HL-60 (cell line): ENCODE measurements at regions not wholly inside any gene's neighbourhood (a gene's known extent, or its start where the extent isn't known, plus 50 kb on each side); places are given as distances from the start of the nearest gene placed in this dataset.

Source experiments
- DNase-seq, 2 experiments: peaks; one replicate each; pipeline ENCODE4 v3.0.0-alpha.2; 2010 to 2020; ENCODE audit warnings: low read depth in 1 of 2, low spot score in 1 of 2
- H3K27ac ChIP-seq: fragments of 250-450 bp; sonication (Bioruptor Pico); replicated peaks from 2 replicates; pipeline ENCODE4 v1.5.1; 2020; ENCODE audit warnings: mild to moderate bottlenecking, moderate library complexity
- H3K27me3 ChIP-seq: fragments of 250-450 bp; sonication (Bioruptor Pico); 2 replicates; pipeline ENCODE4 v1.5.1; 2021; ENCODE audit warnings: mild to moderate bottlenecking, moderate library complexity; ENCODE audit not compliant: insufficient read depth, poor library complexity, severe bottlenecking
- H3K4me3 ChIP-seq: replicated peaks from 2 replicates; pipeline ENCODE4 v1.5.1; 2011; ENCODE audit warnings: mild to moderate bottlenecking, control low read depth, low read length; ENCODE audit not compliant: insufficient read depth
- GABPA ChIP-seq: IDR thresholded peaks from 2 replicates; pipeline ENCODE4 v1.6.1; 2012; ENCODE audit warnings: low read depth
- POLR2AphosphoS5 ChIP-seq: IDR thresholded peaks from 2 replicates; pipeline ENCODE4 v1.6.1; 2012; ENCODE audit warnings: low read depth
- SPI1 ChIP-seq: IDR thresholded peaks from 2 replicates; pipeline ENCODE4 v1.6.1; 2012; ENCODE audit warnings: low read depth, mild to moderate bottlenecking, borderline replicate concordance
- TF ChIP-seq, protein P1 (sequence below): IDR thresholded peaks from 2 replicates; pipeline ENCODE4 v1.6.1; 2012; ENCODE audit warnings: low read depth; ENCODE audit not compliant: insufficient replicate concordance
- TF ChIP-seq, protein P2 (sequence below): IDR thresholded peaks from one replicate; pipeline ENCODE4 v1.5.1; 2011; ENCODE audit warnings: low read length, control low read depth, inconsistent platforms; ENCODE audit not compliant: insufficient read depth

GRCh38 chr13:103517066-103517767 is 451.0 kb upstream of the SLC10A2 start:
- Histone ChIP-seq H3K27ac (no peak overlapping the region), H3K27me3 (no peaks in the 10 kb centered on the region), H3K4me3 (no peak overlapping the region)
- DNase-seq, result no peak
- TF ChIP-seq SPI1 (no peak), GABPA (no peak), POLR2AphosphoS5 (no peak)
- TF ChIP-seq, protein P1, sequence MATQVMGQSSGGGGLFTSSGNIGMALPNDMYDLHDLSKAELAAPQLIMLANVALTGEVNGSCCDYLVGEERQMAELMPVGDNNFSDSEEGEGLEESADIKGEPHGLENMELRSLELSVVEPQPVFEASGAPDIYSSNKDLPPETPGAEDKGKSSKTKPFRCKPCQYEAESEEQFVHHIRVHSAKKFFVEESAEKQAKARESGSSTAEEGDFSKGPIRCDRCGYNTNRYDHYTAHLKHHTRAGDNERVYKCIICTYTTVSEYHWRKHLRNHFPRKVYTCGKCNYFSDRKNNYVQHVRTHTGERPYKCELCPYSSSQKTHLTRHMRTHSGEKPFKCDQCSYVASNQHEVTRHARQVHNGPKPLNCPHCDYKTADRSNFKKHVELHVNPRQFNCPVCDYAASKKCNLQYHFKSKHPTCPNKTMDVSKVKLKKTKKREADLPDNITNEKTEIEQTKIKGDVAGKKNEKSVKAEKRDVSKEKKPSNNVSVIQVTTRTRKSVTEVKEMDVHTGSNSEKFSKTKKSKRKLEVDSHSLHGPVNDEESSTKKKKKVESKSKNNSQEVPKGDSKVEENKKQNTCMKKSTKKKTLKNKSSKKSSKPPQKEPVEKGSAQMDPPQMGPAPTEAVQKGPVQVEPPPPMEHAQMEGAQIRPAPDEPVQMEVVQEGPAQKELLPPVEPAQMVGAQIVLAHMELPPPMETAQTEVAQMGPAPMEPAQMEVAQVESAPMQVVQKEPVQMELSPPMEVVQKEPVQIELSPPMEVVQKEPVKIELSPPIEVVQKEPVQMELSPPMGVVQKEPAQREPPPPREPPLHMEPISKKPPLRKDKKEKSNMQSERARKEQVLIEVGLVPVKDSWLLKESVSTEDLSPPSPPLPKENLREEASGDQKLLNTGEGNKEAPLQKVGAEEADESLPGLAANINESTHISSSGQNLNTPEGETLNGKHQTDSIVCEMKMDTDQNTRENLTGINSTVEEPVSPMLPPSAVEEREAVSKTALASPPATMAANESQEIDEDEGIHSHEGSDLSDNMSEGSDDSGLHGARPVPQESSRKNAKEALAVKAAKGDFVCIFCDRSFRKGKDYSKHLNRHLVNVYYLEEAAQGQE, result no peak
- TF ChIP-seq, protein P2, sequence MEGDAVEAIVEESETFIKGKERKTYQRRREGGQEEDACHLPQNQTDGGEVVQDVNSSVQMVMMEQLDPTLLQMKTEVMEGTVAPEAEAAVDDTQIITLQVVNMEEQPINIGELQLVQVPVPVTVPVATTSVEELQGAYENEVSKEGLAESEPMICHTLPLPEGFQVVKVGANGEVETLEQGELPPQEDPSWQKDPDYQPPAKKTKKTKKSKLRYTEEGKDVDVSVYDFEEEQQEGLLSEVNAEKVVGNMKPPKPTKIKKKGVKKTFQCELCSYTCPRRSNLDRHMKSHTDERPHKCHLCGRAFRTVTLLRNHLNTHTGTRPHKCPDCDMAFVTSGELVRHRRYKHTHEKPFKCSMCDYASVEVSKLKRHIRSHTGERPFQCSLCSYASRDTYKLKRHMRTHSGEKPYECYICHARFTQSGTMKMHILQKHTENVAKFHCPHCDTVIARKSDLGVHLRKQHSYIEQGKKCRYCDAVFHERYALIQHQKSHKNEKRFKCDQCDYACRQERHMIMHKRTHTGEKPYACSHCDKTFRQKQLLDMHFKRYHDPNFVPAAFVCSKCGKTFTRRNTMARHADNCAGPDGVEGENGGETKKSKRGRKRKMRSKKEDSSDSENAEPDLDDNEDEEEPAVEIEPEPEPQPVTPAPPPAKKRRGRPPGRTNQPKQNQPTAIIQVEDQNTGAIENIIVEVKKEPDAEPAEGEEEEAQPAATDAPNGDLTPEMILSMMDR, result no peak

DNA sequence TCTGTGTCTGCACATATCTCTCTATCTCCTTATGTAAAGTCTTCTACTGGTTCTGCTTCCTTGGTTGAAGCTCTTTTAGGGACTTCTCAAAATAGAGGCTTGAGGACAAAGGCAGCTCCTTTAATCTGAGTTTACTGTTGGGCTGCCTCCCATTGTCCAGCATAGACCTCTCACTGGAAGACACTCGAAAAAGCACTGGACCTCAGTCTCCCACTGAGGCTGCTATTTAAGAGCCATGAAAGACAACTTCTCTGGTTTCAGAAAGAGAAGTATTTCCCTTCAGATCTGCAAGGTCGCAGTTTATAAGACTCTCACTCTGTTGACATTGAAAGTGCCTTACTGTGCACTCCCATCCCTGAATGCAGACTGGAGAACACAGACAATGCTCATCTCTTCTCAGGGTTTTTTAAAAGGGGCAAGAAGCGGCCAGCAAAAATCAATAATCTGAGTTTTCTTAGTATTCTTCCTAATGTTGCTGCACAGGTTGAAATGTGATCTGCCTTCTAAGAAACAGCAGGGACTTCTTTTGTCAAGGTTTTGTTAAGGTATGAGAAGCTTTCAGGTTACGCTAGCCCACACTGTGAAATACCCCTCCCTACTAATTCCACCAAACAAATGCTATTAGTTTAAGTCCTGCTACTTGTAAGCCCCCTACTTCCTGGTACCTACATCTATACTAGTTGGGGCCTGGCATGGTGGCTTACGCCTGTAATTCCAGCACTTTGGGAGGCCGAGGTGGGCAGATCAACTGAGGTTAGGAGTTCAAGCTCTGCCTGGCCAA is 450.0 kb upstream of the SLC10A2 start:
- no peak for DNase-seq
- H3K27ac ChIP-seq, result no peak overlapping the region
- H3K4me3 ChIP-seq, result no peak overlapping the region
- no peaks in the 10 kb centered on the region for H3K27me3 ChIP-seq
- TF ChIP-seq POLR2AphosphoS5 (no peak), SPI1 (no peak), GABPA (no peak)
- TF ChIP-seq, protein P1, result no peak
- TF ChIP-seq, protein P2, result no peak

DNA sequence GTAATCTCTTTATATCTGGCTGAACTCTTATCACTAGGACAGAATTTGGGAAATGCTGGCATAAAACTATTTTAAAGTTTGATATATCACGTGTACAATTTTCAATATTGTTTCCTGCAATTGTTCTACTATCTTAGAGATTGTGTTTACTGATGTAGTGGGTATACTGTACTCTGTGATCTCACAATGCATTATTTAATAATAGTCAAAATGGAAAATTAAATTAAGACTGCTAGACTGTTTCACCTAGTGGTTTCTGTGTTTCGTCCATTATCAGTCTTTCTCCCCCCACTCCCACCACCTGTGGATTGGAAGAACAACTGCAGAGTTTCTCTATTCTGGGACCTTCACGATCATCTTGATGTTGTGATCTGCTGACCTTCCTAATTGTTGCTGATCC is 449.2 kb upstream of the SLC10A2 start:
- no peak for TF ChIP-seq POLR2AphosphoS5
- no peak for TF ChIP-seq SPI1
- TF ChIP-seq, protein P2, result no peak
- TF ChIP-seq, protein P1, result no peak
- TF ChIP-seq GABPA, result no peak
- DNase-seq, result no peak
- no peaks in the 10 kb centered on the region for H3K27me3 ChIP-seq
- no peak overlapping the region for H3K4me3 ChIP-seq
- no peak overlapping the region for H3K27ac ChIP-seq
